Esophagus muscularis mucosa (tissue), 3 donors: ENCODE measurements at regions not wholly inside any gene's neighbourhood (a gene's known extent, or its start where the extent isn't known, plus 50 kb on each side); places are given as distances from the start of the nearest gene placed in this dataset.

Experiments
- CTCF ChIP-seq, 3 experiments: fragments of 200-600 bp in 2 of 3; fragments of 450-650 bp in 1 of 3; sonication (generic) in 2 of 3; IDR thresholded peaks; one replicate each; pipeline ENCODE4 v1.5.1; 2017 to 2019; ENCODE audit warnings: antibody characterized with exemption in 3 of 3, mild to moderate bottlenecking in 2 of 3, moderate library complexity in 1 of 3
- EP300 ChIP-seq: sonication (generic); formaldehyde crosslinking; IDR thresholded peaks from one replicate; pipeline ENCODE4 v1.6.1; 2017; ENCODE audit warnings: antibody characterized with exemption

DNA sequence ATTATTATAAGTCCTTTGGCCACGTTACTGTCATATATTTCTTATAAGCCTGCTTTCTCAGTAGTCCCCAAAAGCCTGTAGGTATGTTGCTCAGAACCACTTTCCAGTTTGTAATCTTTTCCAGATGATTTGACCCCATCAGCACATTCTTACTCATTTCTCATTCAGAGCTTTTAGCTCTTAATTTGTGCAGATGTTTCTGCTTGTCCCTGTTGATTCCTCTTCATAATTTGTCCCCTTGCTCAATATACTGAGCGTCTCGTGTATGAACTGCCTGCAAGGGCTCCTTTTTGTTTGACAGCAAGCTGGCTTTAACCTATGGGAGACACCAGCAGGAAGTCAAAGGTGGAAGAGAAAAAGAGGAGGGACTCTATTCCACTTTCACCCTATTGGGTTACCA, 733.8 kb upstream of the GJE1 start:
- no peak for TF ChIP-seq CTCF (IDR thresholded peaks at IDR 0.05)
- TF ChIP-seq EP300: no peak
